ENCODE measurements at regions not wholly inside any gene's neighbourhood (a gene's known extent, or its start where the extent isn't known, plus 50 kb on each side); places are given as distances from the start of the nearest gene placed in this dataset.

- H3K9me3 Mint-ChIP-seq: no peaks in the 10 kb centered on the region
- H3K27ac Mint-ChIP-seq: no peak overlapping the region
- H3K27me3 Mint-ChIP-seq: peaks cover 63% of the 10 kb centered on the region
- H3K4me1 Mint-ChIP-seq: peaks cover 7% of the 10 kb centered on the region
- H3K36me3 Mint-ChIP-seq: no peaks in the 10 kb centered on the region
- no peak overlapping the region for H3K4me3 Mint-ChIP-seq
- no peak for ATAC-seq
These were observed 140.9 kb downstream of the RPLP1 start for GRCh38 chr15:69593488-69593887.

GRCh38 chr15:69593981-69594966 lies 141.7 kb downstream of the RPLP1 start:
- H3K27ac Mint-ChIP-seq: no peak overlapping the region
- H3K27me3 Mint-ChIP-seq: peaks cover 71% of the 10 kb centered on the region
- no peaks in the 10 kb centered on the region for H3K36me3 Mint-ChIP-seq

GRCh38 chr15:69595009-69595791 lies 142.6 kb downstream of the RPLP1 start:
- ATAC-seq: no peak
- peaks cover 77% of the 10 kb centered on the region for H3K27me3 Mint-ChIP-seq
- no peaks in the 10 kb centered on the region for H3K36me3 Mint-ChIP-seq
- no peak overlapping the region for H3K4me3 Mint-ChIP-seq
- H3K27ac Mint-ChIP-seq: no peak overlapping the region
- H3K4me1 Mint-ChIP-seq: peaks cover 7% of the 10 kb centered on the region
- H3K9me3 Mint-ChIP-seq: no peaks in the 10 kb centered on the region

More at GRCh38 chr15:69593981-69594966, 141.7 kb downstream of the RPLP1 start:
- ATAC-seq: no peak
- Mint-ChIP-seq H3K4me3 (no peak overlapping the region), H3K9me3 (no peaks in the 10 kb centered on the region), H3K4me1 (peaks cover 7% of the 10 kb centered on the region)

GRCh38 chr15:69597061-69597592 lies 144.5 kb downstream of the RPLP1 start:
- peaks cover 73% of the 10 kb centered on the region for H3K27me3 Mint-ChIP-seq
- no peak overlapping the region for H3K27ac Mint-ChIP-seq
- no peak for ATAC-seq
- peaks cover 7% of the 10 kb centered on the region for H3K4me1 Mint-ChIP-seq
- H3K36me3 Mint-ChIP-seq: no peaks in the 10 kb centered on the region
- no peak overlapping the region for H3K4me3 Mint-ChIP-seq
- H3K9me3 Mint-ChIP-seq: no peaks in the 10 kb centered on the region

- H3K27ac Mint-ChIP-seq: no peak overlapping the region
- no peaks in the 10 kb centered on the region for H3K9me3 Mint-ChIP-seq
- H3K27me3 Mint-ChIP-seq: peaks cover 76% of the 10 kb centered on the region
- H3K4me3 Mint-ChIP-seq: no peak overlapping the region
- ATAC-seq: no peak
- peaks cover 12% of the 10 kb centered on the region for H3K4me1 Mint-ChIP-seq
- no peaks in the 10 kb centered on the region for H3K36me3 Mint-ChIP-seq
These were observed 146.7 kb downstream of the RPLP1 start for GRCh38 chr15:69599271-69599670.

GRCh38 chr15:69600556-69601085 lies 148.0 kb downstream of the RPLP1 start:
- H3K4me3 Mint-ChIP-seq: no peak overlapping the region
- no peak for ATAC-seq
- H3K27ac Mint-ChIP-seq: no peak overlapping the region
- no peaks in the 10 kb centered on the region for H3K36me3 Mint-ChIP-seq
- peaks cover 5% of the 10 kb centered on the region for H3K4me1 Mint-ChIP-seq
- no peaks in the 10 kb centered on the region for H3K9me3 Mint-ChIP-seq
- H3K27me3 Mint-ChIP-seq: peaks cover 62% of the 10 kb centered on the region

GRCh38 chr15:69601711-69602504 lies 149.3 kb downstream of the RPLP1 start:
- Mint-ChIP-seq H3K4me1 (peaks cover 13% of the 10 kb centered on the region), H3K9me3 (no peaks in the 10 kb centered on the region), H3K27ac (no peak overlapping the region), H3K36me3 (no peaks in the 10 kb centered on the region), H3K4me3 (no peak overlapping the region), H3K27me3 (peaks cover 51% of the 10 kb centered on the region)
- ATAC-seq: no peak

- peaks cover 41% of the 10 kb centered on the region for H3K27me3 Mint-ChIP-seq
- no peaks in the 10 kb centered on the region for H3K36me3 Mint-ChIP-seq
- H3K4me1 Mint-ChIP-seq: peaks cover 13% of the 10 kb centered on the region
- no peaks in the 10 kb centered on the region for H3K9me3 Mint-ChIP-seq
- no peak overlapping the region for H3K27ac Mint-ChIP-seq
- no peak overlapping the region for H3K4me3 Mint-ChIP-seq
- no peak for ATAC-seq
These were observed 150.3 kb downstream of the RPLP1 start for GRCh38 chr15:69602921-69603320.

GRCh38 chr15:69603369-69604071 lies 150.9 kb downstream of the RPLP1 start:
- Mint-ChIP-seq H3K9me3 (no peaks in the 10 kb centered on the region), H3K4me1 (peaks cover 13% of the 10 kb centered on the region), H3K36me3 (no peaks in the 10 kb centered on the region), H3K27ac (no peak overlapping the region), H3K27me3 (peaks cover 35% of the 10 kb centered on the region), H3K4me3 (no peak overlapping the region)
- no peak for ATAC-seq

GRCh38 chr15:69604072-69604411 lies 151.4 kb downstream of the RPLP1 start:
- Mint-ChIP-seq H3K9me3 (no peaks in the 10 kb centered on the region), H3K4me3 (no peak overlapping the region), H3K27ac (no peak overlapping the region), H3K27me3 (peaks cover 29% of the 10 kb centered on the region), H3K4me1 (peaks cover 13% of the 10 kb centered on the region), H3K36me3 (no peaks in the 10 kb centered on the region)
- ATAC-seq: no peak

GRCh38 chr15:69606144-69606543 lies 153.5 kb downstream of the RPLP1 start:
- Mint-ChIP-seq H3K4me3 (no peak overlapping the region), H3K27me3 (peaks cover 12% of the 10 kb centered on the region), H3K9me3 (no peaks in the 10 kb centered on the region), H3K27ac (no peak overlapping the region), H3K36me3 (no peaks in the 10 kb centered on the region), H3K4me1 (peaks cover 13% of the 10 kb centered on the region)
- ATAC-seq: no peak

GRCh38 chr15:69606921-69607500 lies 154.4 kb downstream of the RPLP1 start:
- H3K36me3 Mint-ChIP-seq: no peaks in the 10 kb centered on the region
- no peaks in the 10 kb centered on the region for H3K9me3 Mint-ChIP-seq
- peaks cover 12% of the 10 kb centered on the region for H3K27me3 Mint-ChIP-seq
- peaks cover 13% of the 10 kb centered on the region for H3K4me1 Mint-ChIP-seq
- H3K27ac Mint-ChIP-seq: no peak overlapping the region
- ATAC-seq: no peak
- no peak overlapping the region for H3K4me3 Mint-ChIP-seq

GRCh38 chr15:69608661-69609060 lies 156.0 kb downstream of the RPLP1 start:
- Mint-ChIP-seq H3K4me1 (peaks cover 8% of the 10 kb centered on the region), H3K27me3 (no peaks in the 10 kb centered on the region), H3K27ac (no peak overlapping the region), H3K4me3 (no peak overlapping the region), H3K36me3 (no peaks in the 10 kb centered on the region), H3K9me3 (no peaks in the 10 kb centered on the region)
- no peak for ATAC-seq

- no peak overlapping the region for H3K4me3 Mint-ChIP-seq
- H3K9me3 Mint-ChIP-seq: no peaks in the 10 kb centered on the region
- peaks cover 8% of the 10 kb centered on the region for H3K4me1 Mint-ChIP-seq
- no peaks in the 10 kb centered on the region for H3K36me3 Mint-ChIP-seq
- H3K27ac Mint-ChIP-seq: no peak overlapping the region
- H3K27me3 Mint-ChIP-seq: no peaks in the 10 kb centered on the region
- ATAC-seq: no peak
These were observed 156.6 kb downstream of the RPLP1 start for GRCh38 chr15:69609176-69609575.

Measured in stimulated activated memory B cell treated with anti-CD40 and anti-IgM and Interleukin-4, amounts not matched to agents 10 μg/mL and 1 μg/mL and 100 μg/mL, for 72 hours (primary cell).